ENCODE measurements at regions not wholly inside any gene's neighbourhood (a gene's known extent, or its start where the extent isn't known, plus 50 kb on each side); places are given as distances from the start of the nearest gene placed in this dataset.

- ChIA-PET POLR2A (no interaction called here), CTCF (no interaction called here)
- no peaks in the 10 kb centered on the region for H3K36me3 Mint-ChIP-seq (ENCODE audit: low read depth)
- no peaks in the 10 kb centered on the region for H3K9me3 Mint-ChIP-seq (ENCODE audit: insufficient read depth)
- ATAC-seq, result no peak
- no peak overlapping the region for H3K27ac Mint-ChIP-seq
- no peaks in the 10 kb centered on the region for H3K4me1 Mint-ChIP-seq (ENCODE audit: low read depth)
- H3K4me3 Mint-ChIP-seq, result no peak overlapping the region
- no peaks in the 10 kb centered on the region for H3K27me3 Mint-ChIP-seq (ENCODE audit: low read depth)
- no peak for DNase-seq
Measured at GRCh38 chr5:98639274-98639673, 134.2 kb upstream of the RGMB start.

- CTCF ChIA-PET, result no interaction called here
- H3K4me3 Mint-ChIP-seq, result no peak overlapping the region
- H3K36me3 Mint-ChIP-seq (ENCODE audit: low read depth), result no peaks in the 10 kb centered on the region
- H3K9me3 Mint-ChIP-seq (ENCODE audit: insufficient read depth), result no peaks in the 10 kb centered on the region
- no peaks in the 10 kb centered on the region for H3K27me3 Mint-ChIP-seq (ENCODE audit: low read depth)
- H3K4me1 Mint-ChIP-seq (ENCODE audit: low read depth), result no peaks in the 10 kb centered on the region
- DNase-seq (no peak), ATAC-seq (no peak)
- POLR2A ChIA-PET, result no interaction called here
- no peak overlapping the region for H3K27ac Mint-ChIP-seq
Measured at GRCh38 chr5:98641671-98642070, 131.8 kb upstream of the RGMB start.

GRCh38 chr5:98643569-98643968 lies 129.9 kb upstream of the RGMB start:
- DNase-seq (no peak), ATAC-seq (no peak)
- no peaks in the 10 kb centered on the region for H3K4me1 Mint-ChIP-seq (ENCODE audit: low read depth)
- H3K9me3 Mint-ChIP-seq (ENCODE audit: insufficient read depth), result no peaks in the 10 kb centered on the region
- no peaks in the 10 kb centered on the region for H3K36me3 Mint-ChIP-seq (ENCODE audit: low read depth)
- no peaks in the 10 kb centered on the region for H3K27me3 Mint-ChIP-seq (ENCODE audit: low read depth)
- CTCF ChIA-PET, result interaction anchor here (1.1 kb wide), 1 partner anchor 125 kb away, joined by 4 read pairs; no protein-coding TSS in a partner anchor
- POLR2A ChIA-PET, result no interaction called here
- no peak overlapping the region for H3K4me3 Mint-ChIP-seq
- H3K27ac Mint-ChIP-seq, result no peak overlapping the region

- Mint-ChIP-seq H3K27me3 (ENCODE audit: low read depth) (no peaks in the 10 kb centered on the region), H3K27ac (no peak overlapping the region), H3K4me1 (ENCODE audit: low read depth) (no peaks in the 10 kb centered on the region), H3K9me3 (ENCODE audit: insufficient read depth) (no peaks in the 10 kb centered on the region), H3K4me3 (no peak overlapping the region), H3K36me3 (ENCODE audit: low read depth) (no peaks in the 10 kb centered on the region)
- POLR2A ChIA-PET, result no interaction called here
- CTCF ChIA-PET, result no interaction called here
- DNase-seq (no peak), ATAC-seq (no peak)
Measured at GRCh38 chr5:98651715-98652114, 121.7 kb upstream of the RGMB start.

- H3K36me3 Mint-ChIP-seq (ENCODE audit: low read depth), result no peaks in the 10 kb centered on the region
- CTCF ChIA-PET, result no interaction called here
- no peaks in the 10 kb centered on the region for H3K27me3 Mint-ChIP-seq (ENCODE audit: low read depth)
- ATAC-seq (no peak), DNase-seq (no peak)
- H3K4me3 Mint-ChIP-seq, result no peak overlapping the region
- H3K4me1 Mint-ChIP-seq (ENCODE audit: low read depth), result no peaks in the 10 kb centered on the region
- H3K9me3 Mint-ChIP-seq (ENCODE audit: insufficient read depth), result no peaks in the 10 kb centered on the region
- POLR2A ChIA-PET, result no interaction called here
- H3K27ac Mint-ChIP-seq, result no peak overlapping the region
Measured at GRCh38 chr5:98656125-98656795, 117.2 kb upstream of the RGMB start.

- Mint-ChIP-seq H3K36me3 (ENCODE audit: low read depth) (no peaks in the 10 kb centered on the region), H3K27ac (no peak overlapping the region), H3K4me3 (no peak overlapping the region), H3K27me3 (ENCODE audit: low read depth) (no peaks in the 10 kb centered on the region), H3K9me3 (ENCODE audit: insufficient read depth) (no peaks in the 10 kb centered on the region), H3K4me1 (ENCODE audit: low read depth) (no peaks in the 10 kb centered on the region)
- POLR2A ChIA-PET, result no interaction called here
- DNase-seq (no peak), ATAC-seq (no peak)
- CTCF ChIA-PET, result no interaction called here
Measured at GRCh38 chr5:98656796-98657195, 116.7 kb upstream of the RGMB start.

GRCh38 chr5:98657559-98657958 lies 115.9 kb upstream of the RGMB start:
- no peaks in the 10 kb centered on the region for H3K4me1 Mint-ChIP-seq (ENCODE audit: low read depth)
- H3K9me3 Mint-ChIP-seq (ENCODE audit: insufficient read depth), result no peaks in the 10 kb centered on the region
- no peaks in the 10 kb centered on the region for H3K27me3 Mint-ChIP-seq (ENCODE audit: low read depth)
- no peak overlapping the region for H3K4me3 Mint-ChIP-seq
- ATAC-seq (no peak), DNase-seq (no peak)
- H3K36me3 Mint-ChIP-seq (ENCODE audit: low read depth), result no peaks in the 10 kb centered on the region
- H3K27ac Mint-ChIP-seq, result no peak overlapping the region
- ChIA-PET POLR2A (no interaction called here), CTCF (no interaction called here)

- Mint-ChIP-seq H3K9me3 (ENCODE audit: insufficient read depth) (no peaks in the 10 kb centered on the region), H3K27ac (no peak overlapping the region), H3K4me3 (no peak overlapping the region), H3K36me3 (ENCODE audit: low read depth) (no peaks in the 10 kb centered on the region), H3K27me3 (ENCODE audit: low read depth) (no peaks in the 10 kb centered on the region), H3K4me1 (ENCODE audit: low read depth) (no peaks in the 10 kb centered on the region)
- ATAC-seq (no peak), DNase-seq (no peak)
- ChIA-PET CTCF (no interaction called here), POLR2A (no interaction called here)
Measured at GRCh38 chr5:98663521-98663920, 109.9 kb upstream of the RGMB start.

- H3K27ac Mint-ChIP-seq, result no peak overlapping the region
- no peaks in the 10 kb centered on the region for H3K4me1 Mint-ChIP-seq (ENCODE audit: low read depth)
- POLR2A ChIA-PET, result no interaction called here
- no peaks in the 10 kb centered on the region for H3K36me3 Mint-ChIP-seq (ENCODE audit: low read depth)
- CTCF ChIA-PET, result no interaction called here
- H3K27me3 Mint-ChIP-seq (ENCODE audit: low read depth), result no peaks in the 10 kb centered on the region
- no peak for DNase-seq
- no peaks in the 10 kb centered on the region for H3K9me3 Mint-ChIP-seq (ENCODE audit: insufficient read depth)
- ATAC-seq, result no peak
- no peak overlapping the region for H3K4me3 Mint-ChIP-seq
Measured at GRCh38 chr5:98664736-98665135, 108.7 kb upstream of the RGMB start.

- no peak overlapping the region for H3K27ac Mint-ChIP-seq
- no peak overlapping the region for H3K4me3 Mint-ChIP-seq
- ChIA-PET CTCF (no interaction called here), POLR2A (no interaction called here)
- peaks cover 2% of the 10 kb centered on the region for H3K27me3 Mint-ChIP-seq (ENCODE audit: low read depth)
- no peaks in the 10 kb centered on the region for H3K9me3 Mint-ChIP-seq (ENCODE audit: insufficient read depth)
- no peaks in the 10 kb centered on the region for H3K36me3 Mint-ChIP-seq (ENCODE audit: low read depth)
- no peak for DNase-seq
- H3K4me1 Mint-ChIP-seq (ENCODE audit: low read depth), result no peaks in the 10 kb centered on the region
- no peak for ATAC-seq
Measured at GRCh38 chr5:98679963-98680362, 93.5 kb upstream of the RGMB start.

GRCh38 chr5:98690002-98690401 lies 83.5 kb upstream of the RGMB start:
- Mint-ChIP-seq H3K4me3 (no peak overlapping the region), H3K27me3 (ENCODE audit: low read depth) (no peaks in the 10 kb centered on the region), H3K36me3 (ENCODE audit: low read depth) (no peaks in the 10 kb centered on the region), H3K27ac (no peak overlapping the region), H3K9me3 (ENCODE audit: insufficient read depth) (peaks cover 4% of the 10 kb centered on the region), H3K4me1 (ENCODE audit: low read depth) (no peaks in the 10 kb centered on the region)
- ChIA-PET POLR2A (no interaction called here), CTCF (no interaction called here)
- ATAC-seq (no peak), DNase-seq (no peak)

GRCh38 chr5:98694902-98695301 lies 78.6 kb upstream of the RGMB start:
- ChIA-PET POLR2A (no interaction called here), CTCF (interaction anchor here (1.2 kb wide), 1 partner anchor 76 kb away, joined by 5 read pairs; no protein-coding TSS in a partner anchor)
- H3K36me3 Mint-ChIP-seq (ENCODE audit: low read depth), result no peaks in the 10 kb centered on the region
- no peak overlapping the region for H3K4me3 Mint-ChIP-seq
- H3K9me3 Mint-ChIP-seq (ENCODE audit: insufficient read depth), result peaks cover 4% of the 10 kb centered on the region
- ATAC-seq, result no peak
- no peaks in the 10 kb centered on the region for H3K4me1 Mint-ChIP-seq (ENCODE audit: low read depth)
- no peak for DNase-seq
- no peaks in the 10 kb centered on the region for H3K27me3 Mint-ChIP-seq (ENCODE audit: low read depth)
- H3K27ac Mint-ChIP-seq, result no peak overlapping the region

GRCh38 chr5:98698359-98698758 lies 75.1 kb upstream of the RGMB start:
- CTCF ChIA-PET, result no interaction called here
- H3K27ac Mint-ChIP-seq, result no peak overlapping the region

More at GRCh38 chr5:98698359-98698758, 75.1 kb upstream of the RGMB start:
- Mint-ChIP-seq H3K4me3 (no peak overlapping the region), H3K9me3 (ENCODE audit: insufficient read depth) (peaks cover 21% of the 10 kb centered on the region), H3K4me1 (ENCODE audit: low read depth) (no peaks in the 10 kb centered on the region), H3K27me3 (ENCODE audit: low read depth) (no peaks in the 10 kb centered on the region), H3K36me3 (ENCODE audit: low read depth) (no peaks in the 10 kb centered on the region)
- POLR2A ChIA-PET, result no interaction called here
- ATAC-seq (no peak), DNase-seq (no peak)
